Activated CD8-positive, alpha-beta T cell treated with anti-CD3 and anti-CD28 coated beads for 36 hours (primary cell): ENCODE measurements at regions not wholly inside any gene's neighbourhood (a gene's known extent, or its start where the extent isn't known, plus 50 kb on each side); places are given as distances from the start of the nearest gene placed in this dataset.
"Not testable (repeated sequence)": the region's sequence is repeated elsewhere in the genome, so short reads cannot be mapped to it uniquely, and the experiment has no call there.

Experiments used
- ATAC-seq: fragments of 200-7000 bp; cut with Tn5 transposase; one replicate; pipeline ENCODE4 v1.10.0; 2021; ENCODE audit warnings: mild to moderate bottlenecking, moderate library complexity
- CTCF ChIA-PET: fragments of 350-600 bp; sonication (Branson Sonifier 250); formaldehyde crosslinking; loops from one replicate; lab custom pipeline; 2021; ENCODE audit warnings: antibody characterized with exemption; lab: Charles Lee
- POLR2A ChIA-PET: fragments of 350-600 bp; sonication (Branson Sonifier 250); formaldehyde crosslinking; loops from one replicate; lab custom pipeline; 2021; ENCODE audit warnings: antibody characterized with exemption; lab: Charles Lee
- DNase-seq: peaks from one replicate; pipeline ENCODE4 v3.0.0-alpha.2; 2020
- H3K27ac Mint-ChIP-seq: one replicate; pipeline ENCODE4 v1.8.0; 2021; ENCODE audit warnings: mild to moderate bottlenecking, mixed read lengths
- H3K27me3 Mint-ChIP-seq: one replicate; pipeline ENCODE4 v1.8.0; 2021; ENCODE audit warnings: mixed read lengths
- H3K36me3 Mint-ChIP-seq: one replicate; pipeline ENCODE4 v1.8.0; 2021; ENCODE audit warnings: low read depth, mixed read lengths
- H3K4me1 Mint-ChIP-seq: one replicate; pipeline ENCODE4 v1.8.0; 2021; ENCODE audit warnings: low read depth, mixed read lengths
- H3K4me3 Mint-ChIP-seq: one replicate; pipeline ENCODE4 v1.8.0; 2021; ENCODE audit warnings: mild to moderate bottlenecking, moderate library complexity, mixed read lengths
- H3K9me3 Mint-ChIP-seq: one replicate; pipeline ENCODE4 v1.8.0; 2021; ENCODE audit warnings: mixed read lengths
- intact Hi-C: fragments of 100-400 bp; cut with micrococcal nuclease; formaldehyde crosslinking; loops from one replicate; pipeline ENCODE4 v1.10.0; 2022
- TF ChIP-seq, protein P1 (sequence below): fragments of 200-600 bp; IDR thresholded peaks from one replicate; pipeline ENCODE4 v1.8.0; 2022; ENCODE audit warnings: antibody characterized with exemption, mild to moderate bottlenecking

DNA sequence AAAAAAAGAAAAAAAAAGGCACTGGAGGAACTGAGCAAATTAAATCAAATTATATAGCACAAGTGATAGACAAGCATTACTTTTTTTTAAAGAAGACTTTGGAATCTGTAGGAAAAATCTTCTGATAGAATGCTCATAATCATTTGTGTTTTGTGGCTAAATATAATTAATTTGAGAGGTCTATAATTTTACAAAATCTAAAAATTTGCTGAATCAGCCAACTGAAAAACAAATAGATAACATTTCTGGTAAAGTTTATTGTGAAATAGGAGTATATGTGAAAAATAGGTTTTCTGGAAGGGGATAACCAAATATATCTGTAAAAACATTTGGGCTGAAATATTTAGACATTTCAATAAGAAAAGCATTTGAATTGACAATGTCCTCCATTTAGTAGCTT, 844.9 kb upstream of the COBL start:
- no peak for DNase-seq
- Mint-ChIP-seq H3K27ac (no peak overlapping the region), H3K27me3 (no peaks in the 10 kb centered on the region), H3K36me3 (no peaks in the 10 kb centered on the region), H3K4me1 (no peaks in the 10 kb centered on the region), H3K4me3 (no peak overlapping the region), H3K9me3 (peaks cover 5% of the 10 kb centered on the region)
- CTCF ChIA-PET: no interaction called here
- TF ChIP-seq, protein P1, sequence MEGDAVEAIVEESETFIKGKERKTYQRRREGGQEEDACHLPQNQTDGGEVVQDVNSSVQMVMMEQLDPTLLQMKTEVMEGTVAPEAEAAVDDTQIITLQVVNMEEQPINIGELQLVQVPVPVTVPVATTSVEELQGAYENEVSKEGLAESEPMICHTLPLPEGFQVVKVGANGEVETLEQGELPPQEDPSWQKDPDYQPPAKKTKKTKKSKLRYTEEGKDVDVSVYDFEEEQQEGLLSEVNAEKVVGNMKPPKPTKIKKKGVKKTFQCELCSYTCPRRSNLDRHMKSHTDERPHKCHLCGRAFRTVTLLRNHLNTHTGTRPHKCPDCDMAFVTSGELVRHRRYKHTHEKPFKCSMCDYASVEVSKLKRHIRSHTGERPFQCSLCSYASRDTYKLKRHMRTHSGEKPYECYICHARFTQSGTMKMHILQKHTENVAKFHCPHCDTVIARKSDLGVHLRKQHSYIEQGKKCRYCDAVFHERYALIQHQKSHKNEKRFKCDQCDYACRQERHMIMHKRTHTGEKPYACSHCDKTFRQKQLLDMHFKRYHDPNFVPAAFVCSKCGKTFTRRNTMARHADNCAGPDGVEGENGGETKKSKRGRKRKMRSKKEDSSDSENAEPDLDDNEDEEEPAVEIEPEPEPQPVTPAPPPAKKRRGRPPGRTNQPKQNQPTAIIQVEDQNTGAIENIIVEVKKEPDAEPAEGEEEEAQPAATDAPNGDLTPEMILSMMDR: no peak
- ATAC-seq: no peak
- intact Hi-C loops: no loop called here
- POLR2A ChIA-PET: no interaction called here

DNA sequence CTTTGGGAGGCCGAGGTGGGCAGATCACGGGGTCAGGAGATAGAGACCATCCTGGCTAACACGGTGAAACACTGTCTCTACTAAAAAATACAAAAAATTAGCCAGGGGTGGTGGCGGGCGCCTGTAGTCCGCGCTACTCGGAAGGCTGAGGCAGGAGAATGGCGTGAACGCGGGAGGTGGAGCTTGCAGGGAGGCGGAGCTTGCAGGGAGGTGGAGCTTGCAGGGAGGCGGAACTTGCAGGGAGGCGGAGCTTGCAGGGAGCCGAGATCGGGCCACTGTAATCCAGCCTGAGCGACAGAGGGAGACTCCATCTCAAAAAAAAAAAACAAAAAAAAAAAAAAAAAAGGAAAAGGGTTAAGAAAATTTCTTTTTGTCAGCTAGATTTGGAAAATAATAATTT, 842.8 kb upstream of the COBL start:
- H3K27ac Mint-ChIP-seq, CTCF ChIA-PET, H3K27me3 Mint-ChIP-seq, H3K4me1 Mint-ChIP-seq, H3K4me3 Mint-ChIP-seq, H3K36me3 Mint-ChIP-seq, H3K9me3 Mint-ChIP-seq, POLR2A ChIA-PET, DNase-seq, ATAC-seq, intact Hi-C loops: not testable (repeated sequence)

GRCh38 chr7:52154382-52154781, 837.8 kb upstream of the COBL start:
- POLR2A ChIA-PET: no interaction called here
- no peak for ATAC-seq
- CTCF ChIA-PET: no interaction called here
- TF ChIP-seq, protein P1: no peak
- Mint-ChIP-seq H3K9me3 (peaks cover 5% of the 10 kb centered on the region), H3K4me1 (no peaks in the 10 kb centered on the region), H3K27me3 (no peaks in the 10 kb centered on the region), H3K36me3 (no peaks in the 10 kb centered on the region), H3K27ac (no peak overlapping the region), H3K4me3 (no peak overlapping the region)
- intact Hi-C loops: no loop called here
- DNase-seq: no peak

DNA sequence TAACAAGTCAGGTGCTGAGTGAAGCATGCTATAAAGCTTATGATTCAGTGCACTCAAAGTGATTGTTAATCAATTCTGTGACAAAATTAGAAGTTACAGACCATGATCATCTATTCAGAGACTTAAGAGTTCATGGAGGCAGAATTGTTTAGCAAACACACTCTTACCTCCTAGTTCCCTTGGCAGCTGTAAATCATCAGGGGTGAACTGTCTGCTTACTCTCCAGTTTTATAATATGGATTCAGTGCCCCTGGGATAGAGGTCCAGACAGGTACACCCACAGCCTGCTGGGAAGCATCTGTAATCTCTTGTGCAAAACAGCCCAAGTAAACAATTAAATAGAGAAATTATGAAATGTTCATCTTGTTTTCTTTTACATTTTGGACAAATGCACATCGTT, 835.0 kb upstream of the COBL start:
- intact Hi-C loops: no loop called here
- ChIA-PET POLR2A (no interaction called here), CTCF (no interaction called here)
- ATAC-seq (no peak), DNase-seq (no peak)
- Mint-ChIP-seq H3K9me3 (peaks cover 3% of the 10 kb centered on the region), H3K4me1 (no peaks in the 10 kb centered on the region), H3K27me3 (no peaks in the 10 kb centered on the region), H3K4me3 (no peak overlapping the region), H3K27ac (no peak overlapping the region), H3K36me3 (no peaks in the 10 kb centered on the region)
- TF ChIP-seq, protein P1: no peak

DNA sequence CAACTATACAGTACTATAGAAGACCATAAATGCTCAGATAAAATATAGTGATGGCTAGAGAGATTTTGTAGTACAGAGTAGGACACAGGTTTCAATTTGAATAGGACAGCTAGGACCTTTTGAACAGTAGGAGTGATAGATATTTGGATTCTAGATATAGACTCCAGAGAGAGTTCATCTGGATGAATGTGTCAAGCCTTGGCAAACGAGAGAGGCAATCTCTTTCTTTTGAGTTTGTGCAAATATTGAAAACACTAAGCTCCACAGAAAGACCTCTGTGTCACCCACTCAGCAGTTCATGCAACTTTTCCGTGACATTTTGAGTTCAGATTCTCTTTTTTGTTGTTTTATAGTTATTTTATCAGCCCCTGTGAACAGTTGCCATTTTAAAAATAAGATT, 834.3 kb upstream of the COBL start:
- Mint-ChIP-seq H3K27ac (no peak overlapping the region), H3K36me3 (no peaks in the 10 kb centered on the region), H3K9me3 (peaks cover 3% of the 10 kb centered on the region), H3K27me3 (no peaks in the 10 kb centered on the region), H3K4me3 (no peak overlapping the region), H3K4me1 (no peaks in the 10 kb centered on the region)
- TF ChIP-seq, protein P1: no peak
- no peak for ATAC-seq
- DNase-seq: no peak
- POLR2A ChIA-PET: no interaction called here
- intact Hi-C loops: no loop called here
- CTCF ChIA-PET: no interaction called here
